PC-3 (cell line): ENCODE measurements at regions not wholly inside any gene's neighbourhood (a gene's known extent, or its start where the extent isn't known, plus 50 kb on each side); places are given as distances from the start of the nearest gene placed in this dataset.

Experiments used
- ATAC-seq: fragments of 200-7000 bp; cut with Tn5 transposase; 2 replicates; pipeline ENCODE4 v1.9.1; 2020; ENCODE audit warnings: mild to moderate bottlenecking, moderate library complexity
- BruUV-seq: library from RNA; stranded (reverse); fragments of 400-500 nt; replicated peaks from 2 replicates; lab custom pipeline; 2021; lab: Mats Ljungman, UMichigan
- CTCF ChIA-PET: fragments of 300-600 bp; sonication (Branson Sonifier 250); formaldehyde crosslinking; loops from one replicate; lab custom pipeline; 2022; ENCODE audit warnings: antibody characterized with exemption; lab: Charles Lee
- POLR2A ChIA-PET: fragments of 300-600 bp; sonication (Branson Sonifier 250); formaldehyde crosslinking; loops from one replicate; lab custom pipeline; 2022; ENCODE audit warnings: antibody characterized with exemption; ENCODE audit not compliant: unreplicated experiment; lab: Charles Lee
- DNase-seq: peaks from one replicate; pipeline ENCODE4 v3.0.0-alpha.2; 2015
- H2AFZ ChIP-seq: fragments of 300-600 bp; sonication (generic); 2 replicates; pipeline ENCODE4 v1.6.0; 2016; ENCODE audit warnings: antibody characterized with exemption, low read length
- H3F3A ChIP-seq: fragments of 300-600 bp; sonication (generic); one replicate; pipeline ENCODE4 v1.6.0; 2017; ENCODE audit warnings: antibody characterized with exemption, low read length, control low read depth, mild to moderate bottlenecking; ENCODE audit not compliant: unreplicated experiment
- H3K27ac ChIP-seq: fragments of 300-600 bp; sonication (generic); 2 replicates; pipeline ENCODE4 v1.5.1; 2016; ENCODE audit warnings: mild to moderate bottlenecking, low read length
- H3K27me3 ChIP-seq: fragments of 300-600 bp; sonication (generic); 2 replicates; pipeline ENCODE4 v1.6.1; 2016; ENCODE audit warnings: low read length, mixed read lengths
- H3K36me3 ChIP-seq: fragments of 300-600 bp; sonication (generic); 2 replicates; pipeline ENCODE4 v1.6.1; 2016; ENCODE audit warnings: low read depth, mixed run types, low read length, mixed read lengths
- H3K4me1 ChIP-seq: fragments of 300-600 bp; sonication (generic); 2 replicates; pipeline ENCODE4 v1.5.1; 2016; ENCODE audit warnings: low read length; ENCODE audit not compliant: insufficient read depth
- H3K4me2 ChIP-seq: fragments of 300-600 bp; sonication (generic); 2 replicates; pipeline ENCODE4 v1.6.0; 2016; ENCODE audit warnings: low read length
- H3K4me3 ChIP-seq: fragments of 300-600 bp; sonication (generic); 2 replicates; pipeline ENCODE4 v1.5.1; 2016; ENCODE audit warnings: mild to moderate bottlenecking, low read length, mixed read lengths
- H3K79me2 ChIP-seq: fragments of 300-600 bp; sonication (generic); 2 replicates; pipeline ENCODE4 v1.6.1; 2017; ENCODE audit warnings: low read length, mixed read lengths
- H3K9ac ChIP-seq: fragments of 300-600 bp; sonication (generic); 2 replicates; pipeline ENCODE4 v1.6.0; 2016; ENCODE audit warnings: mild to moderate bottlenecking, low read length
- H3K9me2 ChIP-seq: fragments of 300-600 bp; sonication (generic); replicated peaks from 2 replicates; pipeline ENCODE4 v1.6.1; 2016; ENCODE audit warnings: mixed run types, low read length, mixed read lengths
- H3K9me3 ChIP-seq: fragments of 300-600 bp; sonication (generic); 2 replicates; pipeline ENCODE4 v1.6.1; 2016; ENCODE audit warnings: low read length, mixed read lengths
- H4K20me1 ChIP-seq: fragments of 300-600 bp; sonication (generic); 2 replicates; pipeline ENCODE4 v1.6.1; 2016; ENCODE audit warnings: low read length, mixed read lengths
- EZH2 ChIP-seq: fragments of 300-600 bp; sonication (generic); IDR thresholded peaks from one replicate; pipeline ENCODE4 v1.6.1; 2017; ENCODE audit warnings: antibody characterized with exemption, mild to moderate bottlenecking, low read length; ENCODE audit not compliant: unreplicated experiment
- EZH2phosphoT487 ChIP-seq: fragments of 300-600 bp; sonication (generic); IDR thresholded peaks from 2 replicates; pipeline ENCODE4 v1.6.1; 2018; ENCODE audit warnings: mild to moderate bottlenecking, antibody characterized with exemption, low read length, borderline replicate concordance
- intact Hi-C: fragments of 100-400 bp; cut with micrococcal nuclease; formaldehyde crosslinking; loops from 2 replicates; pipeline ENCODE4 v1.9.0; 2023
- TF ChIP-seq, protein P1 (sequence below): fragments of 300-600 bp; sonication (generic); conservative IDR thresholded peaks from 2 replicates; pipeline ENCODE4 v1.5.1; 2017; ENCODE audit warnings: antibody characterized with exemption, low read depth, mild to moderate bottlenecking, low read length

DNA sequence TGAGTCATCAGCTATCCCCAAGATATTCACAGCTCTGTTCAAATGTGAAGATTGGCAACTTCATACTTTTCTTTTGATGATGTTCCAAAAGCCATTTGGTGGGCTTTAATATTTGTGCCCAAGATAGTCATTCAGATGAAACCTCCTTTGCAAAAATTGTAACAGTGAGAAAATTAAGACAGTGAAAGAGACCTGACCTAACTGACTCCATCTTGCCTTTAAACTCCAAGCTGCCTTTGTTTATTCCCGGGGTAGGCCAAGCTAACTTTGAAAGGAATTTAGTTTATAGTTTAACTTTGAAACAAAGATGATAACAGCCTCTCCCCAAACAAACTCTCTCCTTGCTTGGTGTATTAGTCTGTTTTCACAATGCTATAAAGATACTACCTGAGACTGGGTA lies 221.1 kb downstream of the KTN1 start:
- Histone ChIP-seq H3K36me3 (no peaks in the 10 kb centered on the region), H3K9ac (no peak overlapping the region), H3K4me3 (no peak overlapping the region), H3K9me2 (no peaks in the 10 kb centered on the region), H3K79me2 (no peaks in the 10 kb centered on the region), H3K4me2 (no peak overlapping the region), H3K27me3 (no peaks in the 10 kb centered on the region), H3F3A (no peaks in the 10 kb centered on the region), H3K27ac (no peak overlapping the region), H3K4me1 (peaks cover 30% of the 10 kb centered on the region), H3K9me3 (no peaks in the 10 kb centered on the region), H2AFZ (no peak overlapping the region), H4K20me1 (no peaks in the 10 kb centered on the region)
- CTCF ChIA-PET, result interaction anchor here (0.7 kb wide), 1 partner anchor 33 kb away, joined by 3 read pairs; no protein-coding TSS in a partner anchor
- POLR2A ChIA-PET, result no interaction called here
- DNase-seq, result no peak
- no peak for ATAC-seq
- intact Hi-C loops, result no loop called here
- BruUV-seq, result no TSS peak
- TF ChIP-seq, protein P1, sequence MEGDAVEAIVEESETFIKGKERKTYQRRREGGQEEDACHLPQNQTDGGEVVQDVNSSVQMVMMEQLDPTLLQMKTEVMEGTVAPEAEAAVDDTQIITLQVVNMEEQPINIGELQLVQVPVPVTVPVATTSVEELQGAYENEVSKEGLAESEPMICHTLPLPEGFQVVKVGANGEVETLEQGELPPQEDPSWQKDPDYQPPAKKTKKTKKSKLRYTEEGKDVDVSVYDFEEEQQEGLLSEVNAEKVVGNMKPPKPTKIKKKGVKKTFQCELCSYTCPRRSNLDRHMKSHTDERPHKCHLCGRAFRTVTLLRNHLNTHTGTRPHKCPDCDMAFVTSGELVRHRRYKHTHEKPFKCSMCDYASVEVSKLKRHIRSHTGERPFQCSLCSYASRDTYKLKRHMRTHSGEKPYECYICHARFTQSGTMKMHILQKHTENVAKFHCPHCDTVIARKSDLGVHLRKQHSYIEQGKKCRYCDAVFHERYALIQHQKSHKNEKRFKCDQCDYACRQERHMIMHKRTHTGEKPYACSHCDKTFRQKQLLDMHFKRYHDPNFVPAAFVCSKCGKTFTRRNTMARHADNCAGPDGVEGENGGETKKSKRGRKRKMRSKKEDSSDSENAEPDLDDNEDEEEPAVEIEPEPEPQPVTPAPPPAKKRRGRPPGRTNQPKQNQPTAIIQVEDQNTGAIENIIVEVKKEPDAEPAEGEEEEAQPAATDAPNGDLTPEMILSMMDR, result no peak
- TF ChIP-seq EZH2 (no peak), EZH2phosphoT487 (no peak)

DNA sequence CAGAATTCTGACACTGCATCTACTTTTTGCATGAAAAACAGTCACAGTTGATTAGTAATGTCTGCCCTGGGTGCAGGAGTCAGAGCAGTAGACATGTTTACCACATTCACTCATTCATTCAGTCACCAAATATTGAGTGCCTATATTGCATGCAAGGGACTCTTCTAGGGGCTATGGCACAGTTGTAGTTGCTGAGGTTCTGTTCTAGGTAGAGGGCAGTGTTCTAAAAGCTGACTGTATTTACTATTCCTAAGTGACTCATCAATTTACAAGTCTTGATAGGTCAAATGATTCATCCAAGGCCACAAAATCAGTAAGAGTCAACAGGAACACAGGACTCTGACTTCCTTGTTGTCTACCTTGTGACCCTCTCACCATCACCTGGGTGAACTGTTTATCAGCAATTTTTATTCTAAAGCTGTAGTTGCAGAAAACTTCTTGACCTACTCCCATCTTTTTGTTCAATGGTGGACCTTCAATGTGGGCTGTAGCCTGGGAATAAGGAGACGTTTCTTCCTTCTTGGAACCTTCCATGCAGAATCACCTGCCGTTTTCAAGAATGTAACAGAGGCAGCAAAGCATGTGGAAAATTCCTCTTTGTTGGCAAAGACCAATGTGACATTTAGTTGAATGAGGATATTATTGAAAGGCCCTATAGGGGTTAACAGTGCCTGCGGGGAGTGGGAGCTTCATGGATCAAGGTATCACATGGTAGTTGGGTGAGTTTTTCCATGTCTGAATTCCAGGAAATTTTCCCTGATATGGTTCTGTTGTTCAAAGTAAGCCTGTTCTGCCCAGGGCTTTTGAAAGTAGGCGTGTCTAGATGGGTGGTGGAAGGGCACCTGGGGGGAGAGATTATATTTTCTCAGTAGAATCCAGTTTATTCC lies 223.2 kb downstream of the KTN1 start:
- intact Hi-C loops, result loop anchor here (1.0 to 2.0 kb wide), 7 partner anchors 29 to 282 kb away; no protein-coding TSS in a partner anchor
- H3K79me2 ChIP-seq, result no peaks in the 10 kb centered on the region
- H3F3A ChIP-seq, result no peaks in the 10 kb centered on the region
- H3K9me2 ChIP-seq, result no peaks in the 10 kb centered on the region
- no peaks in the 10 kb centered on the region for H3K9me3 ChIP-seq
- no TSS peak for BruUV-seq
- H3K36me3 ChIP-seq, result no peaks in the 10 kb centered on the region
- H2AFZ ChIP-seq, result no peak overlapping the region
- peaks cover 44% of the 10 kb centered on the region for H3K4me1 ChIP-seq
- POLR2A ChIA-PET, result interaction anchor here (0.7 kb wide), 1 partner anchor 108 kb away, joined by 3 read pairs; no protein-coding TSS in a partner anchor
- DNase-seq (peak; percentile 99), ATAC-seq (peak; percentile 89)
- no peak overlapping the region for H3K4me3 ChIP-seq
- H3K4me2 ChIP-seq, result peak overlapping the region; percentile 21
- no peaks in the 10 kb centered on the region for H4K20me1 ChIP-seq
- peak overlapping the region; percentile 10; the same call in 1 of the 2 replicates for H3K9ac ChIP-seq
- CTCF ChIA-PET, result interaction anchor here (1.0 kb wide), 1 partner anchor 29 kb away, joined by 3 read pairs; no protein-coding TSS in a partner anchor
- peak overlapping the region; percentile 67 for H3K27ac ChIP-seq
- no peaks in the 10 kb centered on the region for H3K27me3 ChIP-seq
- no peak for TF ChIP-seq EZH2
- TF ChIP-seq, protein P1, result peak; percentile 95
